ENCODE measurements at regions not wholly inside any gene's neighbourhood (a gene's known extent, or its start where the extent isn't known, plus 50 kb on each side); places are given as distances from the start of the nearest gene placed in this dataset.

DNA sequence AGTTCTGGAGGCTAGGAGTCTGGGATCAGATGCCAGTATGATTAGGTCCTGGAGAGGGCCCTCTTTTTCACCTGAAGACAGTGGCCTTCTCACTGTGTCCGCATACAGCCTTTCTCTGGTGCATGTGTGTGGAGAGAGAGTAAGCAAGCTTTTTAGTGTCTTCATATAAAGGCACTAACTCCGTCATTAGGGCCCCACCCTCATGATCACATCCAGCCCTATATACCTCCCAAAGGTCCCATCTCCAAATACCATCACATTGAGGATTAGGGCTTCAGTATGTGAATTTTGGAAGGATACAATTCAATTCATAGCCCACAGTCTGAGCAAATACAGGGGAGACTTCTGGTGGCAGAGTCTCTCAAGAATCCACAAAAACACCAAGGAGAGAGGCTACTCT lies 176.6 kb downstream of the BACH1 start:
- no TSS peak for BruUV-seq (replicated peaks)
- H3K4me1 ChIP-seq (ENCODE audit: control insufficient read depth, insufficient read depth, low read length), result no peaks in the 10 kb centered on the region
- no peaks in the 10 kb centered on the region for H3K36me3 ChIP-seq (ENCODE audit: control insufficient read depth, insufficient read depth, low read length)
- H3K9me3 ChIP-seq (ENCODE audit: control insufficient read depth, insufficient read depth, low read depth, low read length), result no peaks in the 10 kb centered on the region
- no peak overlapping the region for H3K27ac ChIP-seq (ENCODE audit: low read length)
- TF ChIP-seq POLR2AphosphoS5 (IDR thresholded peaks at IDR 0.05; ENCODE audit: low read depth, low read length), result no peak
- no peak for TF ChIP-seq TCF7L2 (IDR thresholded peaks at IDR 0.05; ENCODE audit: low read depth, low read length)
- TF ChIP-seq CTCF (IDR thresholded peaks at IDR 0.05), result no peak
- no peak for TF ChIP-seq SIN3A (IDR thresholded peaks at IDR 0.05; ENCODE audit: borderline replicate concordance, insufficient read depth, low read depth, low read length)
- no peak for TF ChIP-seq REST (IDR thresholded peaks at IDR 0.05; ENCODE audit: insufficient read depth in 1 of 2, low read depth in 2 of 2, low read length in 1 of 2)
- in situ Hi-C loops (cut with HindIII; ENCODE audit: low pct_unique_long_range_greater_than_20kb, low sequenced_read_pairs) (no loop called here), intact Hi-C loops (cut with micrococcal nuclease; ENCODE audit: unreplicated experiment) (no loop called here)
- ChIA-PET POLR2A (no interaction called here), CTCF (no interaction called here)
- ATAC-seq, result no peak
- H3K27me3 ChIP-seq (ENCODE audit: control insufficient read depth, insufficient read depth, low read length), result no peaks in the 10 kb centered on the region
- no peak for DNase-seq (ENCODE audit: low read depth, low spot score)
- H3K4me3 ChIP-seq (ENCODE audit: low read depth in 2 of 2, low read length in 2 of 2), result no peak overlapping the region

GRCh38 chr21:29477347-29477746 lies 178.6 kb downstream of the BACH1 start:
- no peak for ATAC-seq
- Histone ChIP-seq H3K27me3 (ENCODE audit: control insufficient read depth, insufficient read depth, low read length) (no peaks in the 10 kb centered on the region), H3K9me3 (ENCODE audit: control insufficient read depth, insufficient read depth, low read depth, low read length) (no peaks in the 10 kb centered on the region), H3K36me3 (ENCODE audit: control insufficient read depth, insufficient read depth, low read length) (no peaks in the 10 kb centered on the region), H3K4me1 (ENCODE audit: control insufficient read depth, insufficient read depth, low read length) (no peaks in the 10 kb centered on the region), H3K27ac (ENCODE audit: low read length) (no peak overlapping the region), H3K4me3 (ENCODE audit: low read depth in 2 of 2, low read length in 2 of 2) (no peak overlapping the region)
- ChIA-PET POLR2A (no interaction called here), CTCF (no interaction called here)
- DNase-seq (ENCODE audit: low read depth, low spot score), result no peak
- in situ Hi-C loops (cut with HindIII; ENCODE audit: low pct_unique_long_range_greater_than_20kb, low sequenced_read_pairs), result no loop called here
- TF ChIP-seq TCF7L2 (IDR thresholded peaks at IDR 0.05; ENCODE audit: low read depth, low read length) (no peak), POLR2AphosphoS5 (IDR thresholded peaks at IDR 0.05; ENCODE audit: low read depth, low read length) (no peak), REST (IDR thresholded peaks at IDR 0.05; ENCODE audit: insufficient read depth in 1 of 2, low read depth in 2 of 2, low read length in 1 of 2) (no peak), SIN3A (IDR thresholded peaks at IDR 0.05; ENCODE audit: borderline replicate concordance, insufficient read depth, low read depth, low read length) (no peak), CTCF (IDR thresholded peaks at IDR 0.05) (no peak)
- intact Hi-C loops (cut with micrococcal nuclease; ENCODE audit: unreplicated experiment), result loop anchor here (2.0 kb wide), 1 partner anchor 371 kb away; no protein-coding TSS in a partner anchor
- no TSS peak for BruUV-seq (replicated peaks)

Data from Panc1 (cell line).